T-helper 1 cell treated with Interleukin-12 subunit alpha and Interleukin-12 subunit beta and Interleukin-4 antibody, amounts not matched to agents 30 ng/mL and 1 ng/mL, for 36 hours (primary cell): ENCODE measurements at regions not wholly inside any gene's neighbourhood (a gene's known extent, or its start where the extent isn't known, plus 50 kb on each side); places are given as distances from the start of the nearest gene placed in this dataset.

Experiments used
- intact Hi-C: fragments of 100-400 bp; cut with micrococcal nuclease; formaldehyde crosslinking; loops from one replicate; pipeline ENCODE4 v1.15.1; 2024

- intact Hi-C loops: no loop called here
These were observed 305.2 kb downstream of the NDFIP2 start for GRCh38 chr13:79786176-79786575.

GRCh38 chr13:79782541-79783205 lies 301.7 kb downstream of the NDFIP2 start:
- intact Hi-C loops: no loop called here

- intact Hi-C loops: no loop called here
These were observed 301.0 kb downstream of the NDFIP2 start for GRCh38 chr13:79781829-79782540.

GRCh38 chr13:79780240-79780639 lies 299.3 kb downstream of the NDFIP2 start:
- intact Hi-C loops: no loop called here

GRCh38 chr13:79779761-79780160 lies 298.8 kb downstream of the NDFIP2 start:
- intact Hi-C loops: no loop called here

- intact Hi-C loops: no loop called here
These were observed 297.9 kb downstream of the NDFIP2 start for GRCh38 chr13:79778741-79779460.

GRCh38 chr13:79777504-79777903 lies 296.5 kb downstream of the NDFIP2 start:
- intact Hi-C loops: no loop called here

GRCh38 chr13:79776531-79777295 lies 295.8 kb downstream of the NDFIP2 start:
- intact Hi-C loops: no loop called here

- intact Hi-C loops: no loop called here
These were observed 294.9 kb downstream of the NDFIP2 start for GRCh38 chr13:79775830-79776229.

- intact Hi-C loops: no loop called here
These were observed 291.9 kb downstream of the NDFIP2 start for GRCh38 chr13:79772811-79773210.

GRCh38 chr13:79771493-79771892 lies 290.5 kb downstream of the NDFIP2 start:
- intact Hi-C loops: no loop called here

- intact Hi-C loops: no loop called here
These were observed 289.1 kb downstream of the NDFIP2 start for GRCh38 chr13:79770056-79770455.

- intact Hi-C loops: no loop called here
These were observed 286.2 kb downstream of the NDFIP2 start for GRCh38 chr13:79767126-79767525.

GRCh38 chr13:79765331-79765730 lies 284.4 kb downstream of the NDFIP2 start:
- intact Hi-C loops: no loop called here

- intact Hi-C loops: no loop called here
These were observed 269.1 kb downstream of the NDFIP2 start for GRCh38 chr13:79749984-79750551.

GRCh38 chr13:79749566-79749965 lies 268.6 kb downstream of the NDFIP2 start:
- intact Hi-C loops: no loop called here

GRCh38 chr13:79745081-79745480 lies 264.1 kb downstream of the NDFIP2 start:
- intact Hi-C loops: no loop called here

- intact Hi-C loops: no loop called here
These were observed 262.0 kb downstream of the NDFIP2 start for GRCh38 chr13:79742923-79743322.

GRCh38 chr13:79740991-79741390 lies 260.0 kb downstream of the NDFIP2 start:
- intact Hi-C loops: no loop called here

GRCh38 chr13:79736356-79736755 lies 255.4 kb downstream of the NDFIP2 start:
- intact Hi-C loops: no loop called here

- intact Hi-C loops: no loop called here
These were observed 254.3 kb downstream of the NDFIP2 start for GRCh38 chr13:79735228-79735627.
